Ascending aorta (tissue), 2 donors: ENCODE measurements at regions not wholly inside any gene's neighbourhood (a gene's known extent, or its start where the extent isn't known, plus 50 kb on each side); places are given as distances from the start of the nearest gene placed in this dataset.

Experiments
- DNase-seq, 2 donors: peaks; one replicate each; pipeline ENCODE4 v3.0.0-alpha.2; 2019; ENCODE audit warnings: low spot score in 2 of 2
- H3K27ac ChIP-seq, 2 donors: fragments of 200-600 bp; sonication (generic); one replicate each; pipeline ENCODE4 v1.5.1; 2016 to 2017; ENCODE audit warnings: mild to moderate bottlenecking in 1 of 2
- H3K27me3 ChIP-seq: fragments of 200-600 bp; sonication (generic); one replicate; pipeline ENCODE4 v1.5.1; 2017
- H3K36me3 ChIP-seq, 2 donors: fragments of 200-600 bp; sonication (generic); one replicate each; pipeline ENCODE4 v1.5.1; 2016
- H3K4me1 ChIP-seq, 2 donors: fragments of 200-600 bp; sonication (generic); one replicate each; pipeline ENCODE4 v1.5.1; 2016 to 2017; ENCODE audit warnings: mild to moderate bottlenecking in 1 of 2
- H3K4me3 ChIP-seq, 2 donors: fragments of 200-600 bp; sonication (generic); one replicate each; pipeline ENCODE4 v1.5.1; 2016 to 2017; ENCODE audit warnings: mild to moderate bottlenecking in 1 of 2
- H3K9me3 ChIP-seq, 2 donors: fragments of 200-600 bp; sonication (generic); one replicate each; pipeline ENCODE4 v1.5.1; 2016
- intact Hi-C: fragments of 100-400 bp; cut with DNase I; formaldehyde crosslinking; loops from one replicate; pipeline ENCODE4 v1.15.1; 2023
- TF ChIP-seq, protein P1 (sequence below), 3 experiments: fragments of 200-600 bp in 2 of 3; fragments of 450-650 bp in 1 of 3; sonication (generic) in 2 of 3; IDR thresholded peaks; one replicate each; pipeline ENCODE4 v1.5.1; 2016 to 2019; ENCODE audit warnings: antibody characterized with exemption in 3 of 3, mild to moderate bottlenecking in 1 of 3, moderate library complexity in 1 of 3

DNA sequence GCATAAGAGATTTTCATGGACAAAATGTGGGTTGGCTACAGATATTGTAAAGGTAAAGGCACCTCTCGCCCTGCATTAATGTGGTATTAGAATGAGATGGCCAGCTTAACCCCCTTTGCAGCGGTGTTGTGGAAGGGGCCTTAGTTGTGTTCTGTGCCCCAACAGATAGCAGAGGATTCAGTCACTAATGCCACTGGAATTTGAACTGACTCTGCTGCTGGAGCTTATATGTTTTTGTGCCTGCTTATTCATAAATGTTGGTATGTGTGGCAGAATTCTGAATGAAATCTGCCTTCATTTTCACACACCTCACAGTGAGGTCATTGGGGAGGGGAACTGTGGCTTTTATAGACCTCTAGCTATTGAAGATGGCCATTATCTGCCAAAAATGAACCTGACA is 90.7 kb upstream of the ITGA6 start:
- TF ChIP-seq, protein P1, sequence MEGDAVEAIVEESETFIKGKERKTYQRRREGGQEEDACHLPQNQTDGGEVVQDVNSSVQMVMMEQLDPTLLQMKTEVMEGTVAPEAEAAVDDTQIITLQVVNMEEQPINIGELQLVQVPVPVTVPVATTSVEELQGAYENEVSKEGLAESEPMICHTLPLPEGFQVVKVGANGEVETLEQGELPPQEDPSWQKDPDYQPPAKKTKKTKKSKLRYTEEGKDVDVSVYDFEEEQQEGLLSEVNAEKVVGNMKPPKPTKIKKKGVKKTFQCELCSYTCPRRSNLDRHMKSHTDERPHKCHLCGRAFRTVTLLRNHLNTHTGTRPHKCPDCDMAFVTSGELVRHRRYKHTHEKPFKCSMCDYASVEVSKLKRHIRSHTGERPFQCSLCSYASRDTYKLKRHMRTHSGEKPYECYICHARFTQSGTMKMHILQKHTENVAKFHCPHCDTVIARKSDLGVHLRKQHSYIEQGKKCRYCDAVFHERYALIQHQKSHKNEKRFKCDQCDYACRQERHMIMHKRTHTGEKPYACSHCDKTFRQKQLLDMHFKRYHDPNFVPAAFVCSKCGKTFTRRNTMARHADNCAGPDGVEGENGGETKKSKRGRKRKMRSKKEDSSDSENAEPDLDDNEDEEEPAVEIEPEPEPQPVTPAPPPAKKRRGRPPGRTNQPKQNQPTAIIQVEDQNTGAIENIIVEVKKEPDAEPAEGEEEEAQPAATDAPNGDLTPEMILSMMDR (IDR thresholded peaks at IDR 0.05), result no peak
- intact Hi-C loops, result no loop called here
- DNase-seq, result no peak
- Histone ChIP-seq H3K4me3 (no peak overlapping the region), H3K36me3 (no peaks in the 10 kb centered on the region), H3K4me1 (no peaks in the 10 kb centered on the region), H3K27ac (no peak overlapping the region), H3K9me3 (no peaks in the 10 kb centered on the region), H3K27me3 (no peaks in the 10 kb centered on the region)

GRCh38 chr2:172339371-172340010 is 87.9 kb upstream of the ITGA6 start:
- Histone ChIP-seq H3K4me3 (peak overlapping the region in 1 of 2 donors; percentile 8), H3K4me1 (no peaks in the 10 kb centered on the region), H3K27me3 (no peaks in the 10 kb centered on the region), H3K36me3 (peaks cover 0 to 2% of the 10 kb centered on the region in 2 donors), H3K27ac (no peak overlapping the region), H3K9me3 (peaks cover 0 to 11% of the 10 kb centered on the region in 2 donors)
- TF ChIP-seq, protein P1 (IDR thresholded peaks at IDR 0.05), result no peak
- intact Hi-C loops, result no loop called here
- DNase-seq, result no peak

GRCh38 chr2:172340394-172340793 is 87.0 kb upstream of the ITGA6 start:
- H3K4me3 ChIP-seq, result peak overlapping the region in 1 of 2 donors; percentile 8
- TF ChIP-seq, protein P1 (IDR thresholded peaks at IDR 0.05), result no peak
- intact Hi-C loops, result no loop called here
- no peaks in the 10 kb centered on the region for H3K4me1 ChIP-seq
- H3K27me3 ChIP-seq, result no peaks in the 10 kb centered on the region
- DNase-seq, result no peak
- H3K36me3 ChIP-seq, result peaks cover 0 to 2% of the 10 kb centered on the region in 2 donors
- no peak overlapping the region for H3K27ac ChIP-seq
- H3K9me3 ChIP-seq, result peaks cover 0 to 11% of the 10 kb centered on the region in 2 donors

DNA sequence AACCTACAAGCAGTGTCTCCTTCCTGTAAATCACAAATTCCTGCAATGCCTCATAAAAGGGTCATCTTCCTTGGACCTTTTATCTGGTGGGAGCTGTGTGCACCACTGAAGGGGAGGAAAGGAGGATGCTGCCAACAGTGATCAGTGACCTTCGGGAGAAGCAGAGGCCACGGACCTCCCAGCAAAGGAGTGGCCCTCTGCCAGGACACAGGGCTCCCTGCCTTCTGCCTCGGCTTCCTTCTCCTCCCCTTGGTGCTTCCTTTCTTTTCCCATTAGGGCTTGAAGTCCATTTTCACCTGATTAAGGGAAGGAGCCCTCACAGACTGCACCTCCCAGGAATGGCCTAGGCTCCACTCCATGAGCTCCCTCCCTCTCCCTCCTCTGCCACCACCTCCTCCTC is 85.3 kb upstream of the ITGA6 start:
- TF ChIP-seq, protein P1 (IDR thresholded peaks at IDR 0.05), result no peak
- Histone ChIP-seq H3K36me3 (peaks cover 0 to 2% of the 10 kb centered on the region in 2 donors), H3K27ac (no peak overlapping the region), H3K9me3 (peaks cover 0 to 11% of the 10 kb centered on the region in 2 donors), H3K4me1 (no peaks in the 10 kb centered on the region), H3K27me3 (no peaks in the 10 kb centered on the region), H3K4me3 (no peak overlapping the region)
- no peak for DNase-seq
- intact Hi-C loops, result no loop called here

DNA sequence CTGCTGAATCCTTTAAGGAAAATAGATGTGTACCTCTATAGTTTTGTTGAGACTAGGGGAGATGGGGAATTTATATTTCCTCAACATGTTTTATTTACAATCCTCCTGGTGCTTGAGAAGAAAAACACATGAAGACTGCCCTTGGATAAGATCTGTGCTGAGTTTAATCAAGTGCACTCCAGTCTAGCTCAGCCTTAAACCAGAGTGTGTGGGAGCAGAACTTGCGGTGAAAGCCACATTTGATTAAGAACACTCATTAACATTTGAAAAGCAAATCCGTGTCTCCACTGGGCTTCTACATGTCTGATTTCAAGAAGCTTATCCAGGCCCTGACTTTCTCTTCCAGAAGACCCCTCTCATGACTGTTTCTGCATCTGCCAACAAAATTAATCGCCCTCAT is 84.8 kb upstream of the ITGA6 start:
- H3K36me3 ChIP-seq, result peaks cover 0 to 2% of the 10 kb centered on the region in 2 donors
- no peak overlapping the region for H3K27ac ChIP-seq
- no peaks in the 10 kb centered on the region for H3K27me3 ChIP-seq
- no peaks in the 10 kb centered on the region for H3K4me1 ChIP-seq
- no peak for DNase-seq
- no peak overlapping the region for H3K4me3 ChIP-seq
- intact Hi-C loops, result no loop called here
- H3K9me3 ChIP-seq, result peaks cover 0 to 11% of the 10 kb centered on the region in 2 donors
- TF ChIP-seq, protein P1 (IDR thresholded peaks at IDR 0.05), result no peak
